ENCODE measurements at regions not wholly inside any gene's neighbourhood (a gene's known extent, or its start where the extent isn't known, plus 50 kb on each side); places are given as distances from the start of the nearest gene placed in this dataset.

DNA sequence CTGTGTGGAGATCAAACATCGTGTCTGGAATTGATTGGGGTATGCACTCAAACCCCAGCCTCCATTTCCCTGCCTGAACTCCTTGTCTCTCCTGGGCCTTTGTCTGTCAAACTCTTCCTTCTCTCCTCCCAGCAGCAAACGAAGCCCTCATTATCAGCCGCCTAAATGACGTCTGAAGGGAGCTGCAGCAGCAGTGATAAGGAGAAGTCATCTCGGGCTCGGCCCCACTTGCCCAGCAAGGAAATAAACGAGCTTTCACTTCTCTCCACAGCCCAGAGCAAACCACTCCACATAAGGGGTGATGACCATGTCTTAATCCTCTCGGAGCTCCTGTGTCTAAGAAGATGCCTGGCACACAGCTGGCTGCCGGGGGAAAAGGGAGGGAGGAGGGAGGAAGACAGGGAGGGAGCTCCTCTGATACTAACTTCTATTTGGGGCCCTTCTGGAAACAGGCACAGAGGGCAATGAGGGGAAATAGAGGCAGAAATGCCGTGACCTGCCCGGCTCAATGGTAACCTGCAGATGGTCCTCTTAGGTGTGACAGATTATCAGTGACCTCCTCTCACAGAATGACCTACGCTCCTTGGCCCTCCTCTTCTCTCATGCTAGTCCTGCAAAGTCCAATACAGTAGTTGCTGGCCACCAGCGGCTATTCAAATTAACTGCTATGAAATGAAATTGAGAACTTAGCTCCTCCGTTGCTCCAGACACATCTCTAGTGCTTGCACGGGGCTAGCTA lies 100.4 kb downstream of the PXDC1 start:
- DNase-seq (no peak), ATAC-seq (no peak)
- Mint-ChIP-seq H3K27me3 (peaks cover 3% of the 10 kb centered on the region), H3K36me3 (ENCODE audit: low read depth) (no peaks in the 10 kb centered on the region), H3K4me3 (no peak overlapping the region), H3K9me3 (no peaks in the 10 kb centered on the region), H3K27ac (no peak overlapping the region), H3K4me1 (no peaks in the 10 kb centered on the region)

DNA sequence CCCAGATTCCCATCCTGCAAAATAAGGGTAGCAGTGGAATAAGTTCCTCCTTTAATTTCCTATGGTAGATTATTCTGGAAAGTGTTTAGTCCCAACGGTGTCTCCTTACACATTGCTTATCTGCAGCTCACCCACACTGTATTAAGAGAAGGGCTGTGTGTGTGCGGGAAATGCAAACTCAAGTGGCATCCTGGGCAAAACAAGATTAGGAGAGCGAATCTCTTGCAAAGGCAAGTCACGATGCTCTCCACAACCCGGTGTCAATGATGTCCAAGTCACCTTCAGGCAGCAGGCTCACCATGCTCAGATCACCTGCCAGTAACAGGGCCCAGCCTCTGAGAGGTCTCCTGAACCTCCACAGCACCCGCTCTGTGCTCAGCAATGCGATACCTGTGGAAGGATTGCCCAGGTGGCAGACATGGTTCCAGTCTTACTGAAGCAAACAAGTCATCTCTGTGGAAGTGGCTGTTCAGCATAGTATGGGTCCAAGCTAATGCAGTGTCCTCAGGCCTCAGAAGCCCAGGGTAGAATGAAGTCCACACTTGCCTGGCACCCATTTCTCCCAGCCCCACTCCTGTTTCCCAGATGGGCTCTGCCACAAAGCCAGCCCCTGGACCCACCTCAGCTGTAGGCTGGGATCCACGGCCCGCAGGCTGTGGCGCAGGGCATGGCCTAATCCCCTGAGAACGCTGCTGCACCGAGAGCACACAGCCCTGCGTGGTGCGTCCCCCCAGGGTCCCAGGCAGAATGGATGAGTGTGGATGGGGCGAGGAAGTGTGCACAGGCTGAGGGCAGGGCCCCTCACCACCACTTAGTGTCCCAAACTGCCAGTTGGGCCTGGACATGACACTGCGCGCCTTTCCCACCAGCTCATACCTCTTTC lies 101.2 kb downstream of the PXDC1 start:
- Mint-ChIP-seq H3K4me3 (no peak overlapping the region), H3K9me3 (no peaks in the 10 kb centered on the region), H3K27me3 (peaks cover 3% of the 10 kb centered on the region)

DNA sequence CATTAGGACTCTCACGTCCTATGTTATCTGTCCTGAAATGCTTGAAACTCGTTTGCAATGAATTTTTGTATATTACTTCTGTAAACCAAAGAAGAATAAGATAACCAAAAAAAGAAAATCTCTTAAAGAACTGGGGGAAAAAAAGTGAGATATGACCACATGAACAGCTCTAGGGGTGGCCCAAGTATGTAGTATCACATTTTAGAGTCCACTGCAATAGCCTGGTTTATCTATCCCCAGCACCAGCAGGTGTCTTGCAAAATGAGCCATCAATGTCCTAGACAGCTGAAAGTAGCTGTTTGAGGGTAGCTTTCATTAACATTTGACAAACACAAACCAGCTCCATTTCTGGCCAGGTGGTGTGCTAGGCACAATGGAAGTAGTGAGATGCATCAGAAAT lies 102.8 kb downstream of the PXDC1 start:
- Mint-ChIP-seq H3K36me3 (ENCODE audit: low read depth) (no peaks in the 10 kb centered on the region), H3K27ac (no peak overlapping the region), H3K9me3 (no peaks in the 10 kb centered on the region), H3K4me1 (no peaks in the 10 kb centered on the region), H3K4me3 (no peak overlapping the region), H3K27me3 (peaks cover 5% of the 10 kb centered on the region)
- ATAC-seq (no peak), DNase-seq (no peak)

More for the DNA sequence above, 101.2 kb downstream of the PXDC1 start:
- Mint-ChIP-seq H3K27ac (no peak overlapping the region), H3K4me1 (no peaks in the 10 kb centered on the region), H3K36me3 (ENCODE audit: low read depth) (no peaks in the 10 kb centered on the region)
- ATAC-seq (no peak), DNase-seq (no peak)

DNA sequence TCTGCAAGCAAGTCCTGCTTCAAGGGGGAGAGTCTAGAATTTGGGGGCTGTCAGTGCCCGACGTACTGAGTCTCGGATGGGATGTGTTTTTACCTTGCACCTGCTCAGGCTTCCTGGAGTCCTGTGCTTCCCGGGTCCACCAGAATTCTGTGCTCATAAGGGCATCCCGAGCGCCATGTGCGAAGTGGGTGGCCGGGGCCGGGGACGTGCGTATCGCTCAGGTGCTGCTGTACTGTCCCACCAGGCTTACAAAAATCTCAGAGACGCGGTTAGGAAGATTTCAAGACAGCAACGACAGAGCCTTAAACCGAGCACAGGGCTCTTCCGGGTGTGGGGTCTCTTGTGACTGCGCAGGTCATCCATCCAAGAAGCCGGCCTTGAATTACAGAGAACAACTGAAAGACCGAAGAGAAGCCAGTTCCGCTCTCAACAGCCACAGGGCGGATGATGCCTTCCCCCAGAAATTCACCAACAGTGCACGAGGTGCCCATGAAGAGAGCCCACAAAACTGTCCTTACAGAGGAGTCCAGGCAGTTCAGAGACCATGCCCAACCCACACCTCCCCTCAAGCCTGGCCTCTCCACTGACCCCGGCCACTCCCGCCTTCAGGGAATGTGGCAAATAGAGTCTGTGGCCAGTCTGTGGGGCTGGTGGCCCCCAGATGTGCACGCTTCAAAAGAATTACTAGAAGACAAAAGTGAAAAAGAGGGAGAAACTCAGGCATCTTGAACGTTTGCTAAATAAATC lies 104.7 kb downstream of the PXDC1 start:
- no peaks in the 10 kb centered on the region for H3K4me1 Mint-ChIP-seq
- peaks cover 5% of the 10 kb centered on the region for H3K27me3 Mint-ChIP-seq
- no peaks in the 10 kb centered on the region for H3K9me3 Mint-ChIP-seq
- ATAC-seq (no peak), DNase-seq (no peak)
- H3K4me3 Mint-ChIP-seq: no peak overlapping the region
- no peaks in the 10 kb centered on the region for H3K36me3 Mint-ChIP-seq (ENCODE audit: low read depth)
- no peak overlapping the region for H3K27ac Mint-ChIP-seq

DNA sequence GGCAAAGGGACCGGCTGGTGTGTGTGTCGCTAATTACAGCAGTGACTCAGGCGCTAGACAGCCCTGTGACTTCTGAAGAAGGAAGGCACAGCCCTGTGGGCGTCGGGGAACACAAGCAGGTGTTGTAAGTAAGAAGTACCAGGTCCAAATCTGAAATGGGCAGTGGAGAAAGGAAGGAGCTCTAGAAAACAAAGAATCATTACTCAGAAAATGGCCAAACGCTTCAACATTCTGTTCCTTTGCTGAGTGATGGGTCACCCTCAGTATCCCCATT lies 106.8 kb downstream of the PXDC1 start:
- Mint-ChIP-seq H3K4me3 (no peak overlapping the region), H3K27ac (no peak overlapping the region), H3K4me1 (no peaks in the 10 kb centered on the region), H3K27me3 (peaks cover 11% of the 10 kb centered on the region), H3K9me3 (no peaks in the 10 kb centered on the region), H3K36me3 (ENCODE audit: low read depth) (no peaks in the 10 kb centered on the region)
- ATAC-seq (no peak), DNase-seq (no peak)

DNA sequence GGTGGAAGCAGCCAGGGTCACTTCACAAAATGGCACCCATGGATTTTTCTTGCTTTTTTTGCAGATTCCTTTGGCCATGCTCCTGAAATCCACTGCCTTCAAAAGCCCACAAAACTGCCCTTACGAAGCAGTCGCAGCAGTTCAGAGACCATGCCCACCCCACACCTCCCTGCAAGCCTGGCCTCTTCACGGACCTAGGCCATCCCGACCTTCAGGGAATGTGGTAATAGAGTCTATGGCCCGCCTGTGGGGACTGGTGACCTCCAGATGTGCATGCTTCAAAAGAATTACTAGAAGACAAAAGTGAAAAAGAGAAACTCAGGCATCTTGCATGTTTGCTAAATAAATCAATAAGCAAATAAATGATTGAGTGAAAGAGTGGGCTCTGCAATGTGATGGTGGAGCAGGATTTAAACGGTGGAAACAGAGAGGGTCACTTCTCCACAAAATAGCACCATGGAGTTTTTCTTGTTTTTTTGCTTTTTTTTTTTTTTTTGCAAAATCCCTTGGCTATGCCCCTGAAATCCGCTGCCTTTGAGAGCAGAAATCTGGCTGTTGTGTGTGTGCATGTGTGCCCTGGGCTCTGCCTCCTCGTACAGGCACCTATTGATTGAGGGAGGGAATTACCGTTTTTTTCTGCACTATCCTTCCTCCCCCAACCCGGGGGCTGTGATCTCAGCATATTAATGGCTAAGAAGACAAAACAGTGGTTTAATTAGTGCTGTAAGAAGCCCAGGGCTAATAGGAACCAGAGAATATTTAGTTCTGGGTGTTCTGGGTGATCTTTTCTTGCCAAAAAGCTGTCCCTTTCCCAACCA lies 107.4 kb downstream of the PXDC1 start:
- Mint-ChIP-seq H3K4me3 (no peak overlapping the region), H3K9me3 (no peaks in the 10 kb centered on the region), H3K36me3 (ENCODE audit: low read depth) (no peaks in the 10 kb centered on the region), H3K27me3 (peaks cover 12% of the 10 kb centered on the region), H3K27ac (no peak overlapping the region), H3K4me1 (no peaks in the 10 kb centered on the region)
- ATAC-seq (no peak), DNase-seq (no peak)

DNA sequence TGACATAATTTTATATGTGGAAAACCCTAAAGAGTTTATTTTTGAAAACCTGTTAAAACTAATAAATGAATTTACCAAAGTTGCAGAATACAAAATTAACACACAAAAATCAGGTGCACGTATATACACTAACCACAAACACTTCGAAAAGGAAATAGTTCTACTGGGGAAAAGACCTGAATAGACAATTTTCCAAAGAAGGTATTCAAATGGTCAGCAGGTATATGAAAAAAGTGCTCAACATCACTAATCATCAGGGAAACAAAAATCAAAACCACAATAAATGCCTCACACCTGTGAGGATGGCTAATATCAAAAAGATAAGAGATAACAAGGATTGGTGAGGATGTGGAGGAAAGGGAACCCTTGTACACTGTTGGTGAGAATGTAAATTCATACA lies 110.6 kb downstream of the PXDC1 start:
- Mint-ChIP-seq H3K4me1 (no peaks in the 10 kb centered on the region), H3K27ac (no peak overlapping the region), H3K4me3 (no peak overlapping the region), H3K36me3 (ENCODE audit: low read depth) (no peaks in the 10 kb centered on the region), H3K27me3 (peaks cover 10% of the 10 kb centered on the region), H3K9me3 (no peaks in the 10 kb centered on the region)
- ATAC-seq: no peak
- no peak for DNase-seq

DNA sequence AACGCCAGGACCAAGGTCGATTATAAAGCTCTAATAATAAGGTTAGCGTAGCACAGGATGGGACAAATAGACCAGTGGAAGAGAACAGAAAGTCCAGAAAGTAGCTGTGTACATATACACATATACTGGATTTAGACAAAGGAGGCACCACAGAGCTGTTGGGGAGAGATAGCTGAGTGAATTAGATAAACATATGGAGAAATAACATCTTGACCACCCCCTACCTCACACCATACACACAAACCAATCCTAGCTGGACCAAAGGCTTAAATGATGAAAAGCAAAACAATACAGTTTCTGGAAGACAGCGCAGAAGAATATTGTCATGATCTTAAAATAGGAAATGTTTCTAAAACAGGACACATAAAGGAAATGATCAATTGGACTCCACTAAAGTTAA lies 112.9 kb downstream of the PXDC1 start:
- no peak for DNase-seq
- Mint-ChIP-seq H3K4me3 (no peak overlapping the region), H3K27ac (no peak overlapping the region), H3K27me3 (peaks cover 8% of the 10 kb centered on the region), H3K36me3 (ENCODE audit: low read depth) (no peaks in the 10 kb centered on the region), H3K9me3 (no peaks in the 10 kb centered on the region), H3K4me1 (no peaks in the 10 kb centered on the region)
- no peak for ATAC-seq

DNA sequence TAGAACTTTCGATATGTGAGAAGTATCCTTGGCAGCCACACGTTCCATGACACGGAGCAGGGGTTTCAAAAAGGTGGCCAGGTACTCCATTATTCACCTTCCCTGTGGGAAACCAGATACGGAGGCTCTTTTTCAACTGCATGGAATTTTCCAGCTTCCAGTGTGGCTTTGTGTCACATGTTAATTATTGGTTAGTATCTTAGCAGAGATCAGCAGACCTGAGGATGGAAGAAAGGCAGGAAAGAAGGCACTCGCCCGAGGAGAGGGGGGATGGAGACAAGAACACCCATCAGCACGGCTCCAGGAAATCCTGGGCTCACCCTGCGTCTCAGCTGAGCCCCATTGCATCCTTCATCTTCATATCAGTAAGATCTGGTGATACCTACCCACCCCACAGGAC lies 115.5 kb downstream of the PXDC1 start:
- no peak for DNase-seq
- H3K36me3 Mint-ChIP-seq (ENCODE audit: low read depth): no peaks in the 10 kb centered on the region
- peaks cover 4% of the 10 kb centered on the region for H3K27me3 Mint-ChIP-seq
- ATAC-seq: no peak
- H3K4me3 Mint-ChIP-seq: no peak overlapping the region
- H3K9me3 Mint-ChIP-seq: no peaks in the 10 kb centered on the region
- no peaks in the 10 kb centered on the region for H3K4me1 Mint-ChIP-seq
- H3K27ac Mint-ChIP-seq: no peak overlapping the region

DNA sequence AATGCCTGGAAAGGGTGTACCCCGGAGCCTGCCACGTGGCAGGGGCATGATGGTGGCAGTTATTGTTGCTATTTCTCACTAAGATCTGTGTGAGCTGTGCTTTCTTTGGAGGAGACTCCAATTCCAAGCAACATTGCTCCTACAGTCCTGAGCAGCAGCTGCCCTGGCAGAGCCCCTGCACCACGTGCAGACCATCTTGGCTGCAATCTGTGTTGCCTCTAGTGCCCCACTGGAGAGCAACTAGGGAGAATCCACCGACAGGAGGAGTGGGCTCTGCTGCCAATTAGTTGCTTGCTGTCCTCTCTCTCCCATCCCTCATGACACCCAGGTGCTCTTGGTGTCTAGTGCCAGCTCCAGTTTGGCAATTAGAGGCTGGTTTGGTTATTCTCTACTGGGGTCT lies 116.0 kb downstream of the PXDC1 start:
- ATAC-seq: no peak
- Mint-ChIP-seq H3K4me1 (no peaks in the 10 kb centered on the region), H3K9me3 (no peaks in the 10 kb centered on the region), H3K27ac (no peak overlapping the region), H3K36me3 (ENCODE audit: low read depth) (no peaks in the 10 kb centered on the region), H3K27me3 (peaks cover 2% of the 10 kb centered on the region), H3K4me3 (no peak overlapping the region)
- DNase-seq: no peak

DNA sequence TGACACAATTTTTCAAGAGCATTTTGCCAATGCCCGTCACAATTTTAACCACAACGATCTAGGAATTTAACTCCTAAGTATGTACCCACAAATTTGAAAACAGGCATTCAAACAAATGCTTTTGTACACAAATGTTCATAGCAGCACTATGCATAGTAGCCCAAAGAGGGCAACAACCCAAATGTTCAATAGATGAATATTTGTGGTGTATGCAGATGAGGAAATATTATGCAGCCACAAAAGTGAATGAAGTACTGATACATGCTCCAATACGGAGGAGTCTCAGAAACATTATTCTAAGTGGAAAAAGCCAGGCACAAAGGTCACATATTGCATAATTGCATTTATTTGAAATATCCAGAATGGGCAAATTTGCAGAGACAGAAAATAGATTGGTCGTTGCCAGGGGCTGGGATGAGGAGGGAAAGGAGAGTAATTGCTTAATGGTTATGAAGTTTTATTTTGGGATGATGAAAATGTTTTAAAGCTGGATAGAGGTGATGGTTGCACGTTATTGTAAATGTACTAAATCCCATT lies 117.2 kb downstream of the PXDC1 start:
- no peak for ATAC-seq
- no peak for DNase-seq
- Mint-ChIP-seq H3K4me3 (no peak overlapping the region), H3K27ac (no peak overlapping the region), H3K9me3 (no peaks in the 10 kb centered on the region), H3K36me3 (ENCODE audit: low read depth) (no peaks in the 10 kb centered on the region), H3K27me3 (no peaks in the 10 kb centered on the region), H3K4me1 (no peaks in the 10 kb centered on the region)

DNA sequence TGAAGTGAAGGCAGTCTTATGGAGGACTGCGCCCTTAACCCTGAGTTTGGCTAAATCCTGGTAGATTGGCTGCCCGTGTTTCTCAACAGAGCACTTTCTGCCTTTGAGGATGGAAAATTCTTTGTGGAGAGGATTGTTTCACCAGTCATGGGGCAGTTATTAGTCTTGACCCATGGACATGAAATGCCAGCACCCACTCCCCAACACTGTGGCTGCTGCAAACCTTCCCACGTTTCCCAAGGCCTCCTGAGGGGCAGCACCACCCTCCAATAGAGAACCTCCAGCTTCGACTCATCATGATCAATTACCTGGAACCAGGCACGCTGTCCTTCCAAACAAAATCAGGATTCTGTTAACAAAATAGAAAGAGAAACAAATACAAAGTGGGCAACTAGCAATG lies 117.8 kb downstream of the PXDC1 start:
- DNase-seq (no peak), ATAC-seq (no peak)
- Mint-ChIP-seq H3K4me3 (no peak overlapping the region), H3K27me3 (no peaks in the 10 kb centered on the region), H3K36me3 (ENCODE audit: low read depth) (no peaks in the 10 kb centered on the region), H3K9me3 (no peaks in the 10 kb centered on the region), H3K4me1 (no peaks in the 10 kb centered on the region), H3K27ac (no peak overlapping the region)

DNA sequence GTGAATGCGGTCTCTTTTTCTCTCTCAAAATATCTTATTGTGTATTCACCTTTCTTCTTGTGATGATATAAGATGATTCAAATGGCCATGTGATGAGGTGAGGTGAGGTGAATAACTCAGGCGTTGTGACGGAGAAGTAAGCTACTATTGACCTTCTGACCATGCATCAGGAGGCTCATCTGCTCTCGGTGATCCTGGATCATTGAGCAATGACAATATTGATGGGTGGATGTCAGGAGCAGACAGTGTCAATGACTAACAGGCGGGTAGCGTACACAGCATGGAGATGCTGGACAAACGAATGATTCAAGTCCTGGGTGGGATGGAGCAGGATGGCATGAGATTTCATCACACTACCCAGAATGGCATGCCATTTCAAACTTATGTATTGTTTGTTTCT lies 119.6 kb downstream of the PXDC1 start:
- H3K27ac Mint-ChIP-seq: no peak overlapping the region
- peaks cover 7% of the 10 kb centered on the region for H3K4me1 Mint-ChIP-seq
- no peak overlapping the region for H3K4me3 Mint-ChIP-seq
- ATAC-seq (no peak), DNase-seq (no peak)
- no peaks in the 10 kb centered on the region for H3K9me3 Mint-ChIP-seq
- no peaks in the 10 kb centered on the region for H3K36me3 Mint-ChIP-seq (ENCODE audit: low read depth)
- peaks cover 8% of the 10 kb centered on the region for H3K27me3 Mint-ChIP-seq

DNA sequence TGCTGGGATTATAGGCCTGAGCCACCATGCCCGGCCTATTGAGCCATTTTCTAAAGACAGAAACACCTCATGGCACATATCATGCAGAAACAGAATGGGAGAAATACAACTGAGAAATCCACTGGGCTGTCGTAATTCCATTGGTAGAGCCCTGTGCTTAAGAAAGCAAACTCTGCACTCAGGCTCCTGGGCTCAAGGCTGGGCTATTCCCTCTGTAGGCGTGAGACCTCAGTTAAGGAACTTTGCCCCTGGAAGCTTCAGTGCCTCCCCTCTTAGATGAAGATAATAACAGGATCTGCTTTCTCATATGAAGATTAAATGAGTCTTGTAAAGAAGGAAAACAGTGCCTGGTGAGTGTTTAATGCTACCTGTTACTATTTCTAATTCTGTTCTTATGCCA lies 120.3 kb downstream of the PXDC1 start:
- no peak for ATAC-seq
- peaks cover 7% of the 10 kb centered on the region for H3K4me1 Mint-ChIP-seq
- H3K9me3 Mint-ChIP-seq: no peaks in the 10 kb centered on the region
- H3K27ac Mint-ChIP-seq: no peak overlapping the region
- no peaks in the 10 kb centered on the region for H3K36me3 Mint-ChIP-seq (ENCODE audit: low read depth)
- peaks cover 8% of the 10 kb centered on the region for H3K27me3 Mint-ChIP-seq
- no peak overlapping the region for H3K4me3 Mint-ChIP-seq
- no peak for DNase-seq
